ENCODE measurements at regions not wholly inside any gene's neighbourhood (a gene's known extent, or its start where the extent isn't known, plus 50 kb on each side); places are given as distances from the start of the nearest gene placed in this dataset.

GRCh38 chr4:56129431-56129861 lies 180.7 kb downstream of the CEP135 start:
- TF ChIP-seq CTCF (IDR thresholded peaks at IDR 0.05; ENCODE audit: insufficient read depth, low read length, severe bottlenecking): peak; percentile 35
- no peak for FAIRE-seq
- no peak for DNase-seq (ENCODE audit: low read depth)
- no peaks in the 10 kb centered on the region for H3K27me3 ChIP-seq (ENCODE audit: control insufficient read depth, insufficient read depth, low read length)
- no peak overlapping the region for H3K4me3 ChIP-seq (ENCODE audit: low read depth, low read length)
- H3K36me3 ChIP-seq (ENCODE audit: control insufficient read depth, insufficient read depth, low read length): no peaks in the 10 kb centered on the region

GRCh38 chr4:56128213-56128612 lies 179.5 kb downstream of the CEP135 start:
- peak; percentile 25 for DNase-seq (ENCODE audit: low read depth)
- TF ChIP-seq CTCF (IDR thresholded peaks at IDR 0.05; ENCODE audit: insufficient read depth, low read length, severe bottlenecking): no peak
- no peaks in the 10 kb centered on the region for H3K27me3 ChIP-seq (ENCODE audit: control insufficient read depth, insufficient read depth, low read length)

GRCh38 chr4:56127716-56128115 lies 179.0 kb downstream of the CEP135 start:
- Histone ChIP-seq H3K36me3 (ENCODE audit: control insufficient read depth, insufficient read depth, low read length) (no peaks in the 10 kb centered on the region), H3K4me3 (ENCODE audit: low read depth, low read length) (no peak overlapping the region), H3K27me3 (ENCODE audit: control insufficient read depth, insufficient read depth, low read length) (no peaks in the 10 kb centered on the region)
- no peak for FAIRE-seq
- DNase-seq (ENCODE audit: low read depth): no peak
- TF ChIP-seq CTCF (IDR thresholded peaks at IDR 0.05; ENCODE audit: insufficient read depth, low read length, severe bottlenecking): no peak

More at GRCh38 chr4:56128213-56128612, 179.5 kb downstream of the CEP135 start:
- Histone ChIP-seq H3K36me3 (ENCODE audit: control insufficient read depth, insufficient read depth, low read length) (no peaks in the 10 kb centered on the region), H3K4me3 (ENCODE audit: low read depth, low read length) (no peak overlapping the region)
- no peak for FAIRE-seq

GRCh38 chr4:56123547-56123946 lies 174.8 kb downstream of the CEP135 start:
- H3K4me3 ChIP-seq (ENCODE audit: low read depth, low read length): no peak overlapping the region
- no peak for FAIRE-seq

GRCh38 chr4:56123051-56123450 lies 174.3 kb downstream of the CEP135 start:
- DNase-seq (ENCODE audit: low read depth): no peak
- no peaks in the 10 kb centered on the region for H3K27me3 ChIP-seq (ENCODE audit: control insufficient read depth, insufficient read depth, low read length)
- no peaks in the 10 kb centered on the region for H3K36me3 ChIP-seq (ENCODE audit: control insufficient read depth, insufficient read depth, low read length)
- no peak for FAIRE-seq
- no peak overlapping the region for H3K4me3 ChIP-seq (ENCODE audit: low read depth, low read length)
- TF ChIP-seq CTCF (IDR thresholded peaks at IDR 0.05; ENCODE audit: insufficient read depth, low read length, severe bottlenecking): no peak

More at GRCh38 chr4:56123547-56123946, 174.8 kb downstream of the CEP135 start:
- no peak for DNase-seq (ENCODE audit: low read depth)
- no peaks in the 10 kb centered on the region for H3K27me3 ChIP-seq (ENCODE audit: control insufficient read depth, insufficient read depth, low read length)
- H3K36me3 ChIP-seq (ENCODE audit: control insufficient read depth, insufficient read depth, low read length): no peaks in the 10 kb centered on the region
- TF ChIP-seq CTCF (IDR thresholded peaks at IDR 0.05; ENCODE audit: insufficient read depth, low read length, severe bottlenecking): no peak

GRCh38 chr4:56118845-56119244 lies 170.1 kb downstream of the CEP135 start:
- DNase-seq (ENCODE audit: low read depth) (no peak), FAIRE-seq (no peak)
- no peaks in the 10 kb centered on the region for H3K27me3 ChIP-seq (ENCODE audit: control insufficient read depth, insufficient read depth, low read length)
- H3K36me3 ChIP-seq (ENCODE audit: control insufficient read depth, insufficient read depth, low read length): no peaks in the 10 kb centered on the region
- TF ChIP-seq CTCF (IDR thresholded peaks at IDR 0.05; ENCODE audit: insufficient read depth, low read length, severe bottlenecking): no peak
- H3K4me3 ChIP-seq (ENCODE audit: low read depth, low read length): no peak overlapping the region
